ENCODE measurements at regions not wholly inside any gene's neighbourhood (a gene's known extent, or its start where the extent isn't known, plus 50 kb on each side); places are given as distances from the start of the nearest gene placed in this dataset.

GRCh38 chr19:56951672-56952071, 111.1 kb upstream of the PEG3 start:
- no peak overlapping the region for H3K4me3 ChIP-seq (ENCODE audit: low read depth, low read length)
- TF ChIP-seq CTCF (IDR thresholded peaks at IDR 0.05; ENCODE audit: low read depth, low read length) (no peak), POLR2A (IDR thresholded peaks at IDR 0.05; ENCODE audit: extremely low read depth, insufficient read length) (no peak), MYC (IDR thresholded peaks at IDR 0.05; ENCODE audit: low read depth, low read length) (no peak), MAX (IDR thresholded peaks at IDR 0.05; ENCODE audit: low read depth, low read length) (no peak)
- no peak for DNase-seq (ENCODE audit: low read depth)

GRCh38 chr19:56953470-56953869, 112.9 kb upstream of the PEG3 start:
- no peak overlapping the region for H3K4me3 ChIP-seq (ENCODE audit: low read depth, low read length)
- no peak for TF ChIP-seq POLR2A (IDR thresholded peaks at IDR 0.05; ENCODE audit: extremely low read depth, insufficient read length)
- TF ChIP-seq MAX (IDR thresholded peaks at IDR 0.05; ENCODE audit: low read depth, low read length), result no peak
- no peak for TF ChIP-seq MYC (IDR thresholded peaks at IDR 0.05; ENCODE audit: low read depth, low read length)
- no peak for TF ChIP-seq CTCF (IDR thresholded peaks at IDR 0.05; ENCODE audit: low read depth, low read length)
- DNase-seq (ENCODE audit: low read depth), result no peak

GRCh38 chr19:56955637-56956216, 115.2 kb upstream of the PEG3 start:
- no peak overlapping the region for H3K4me3 ChIP-seq (ENCODE audit: low read depth, low read length)
- DNase-seq (ENCODE audit: low read depth), result no peak
- no peak for TF ChIP-seq CTCF (IDR thresholded peaks at IDR 0.05; ENCODE audit: low read depth, low read length)
- no peak for TF ChIP-seq MAX (IDR thresholded peaks at IDR 0.05; ENCODE audit: low read depth, low read length)
- no peak for TF ChIP-seq POLR2A (IDR thresholded peaks at IDR 0.05; ENCODE audit: extremely low read depth, insufficient read length)
- no peak for TF ChIP-seq MYC (IDR thresholded peaks at IDR 0.05; ENCODE audit: low read depth, low read length)

- TF ChIP-seq POLR2A (IDR thresholded peaks at IDR 0.05; ENCODE audit: extremely low read depth, insufficient read length) (no peak), CTCF (IDR thresholded peaks at IDR 0.05; ENCODE audit: low read depth, low read length) (no peak), MAX (IDR thresholded peaks at IDR 0.05; ENCODE audit: low read depth, low read length) (no peak), MYC (IDR thresholded peaks at IDR 0.05; ENCODE audit: low read depth, low read length) (no peak)
- H3K4me3 ChIP-seq (ENCODE audit: low read depth, low read length), result no peak overlapping the region
- DNase-seq (ENCODE audit: low read depth), result no peak
Measured at GRCh38 chr19:56956503-56957226, 116.1 kb upstream of the PEG3 start.

GRCh38 chr19:56959205-56959604, 118.7 kb upstream of the PEG3 start:
- no peak for DNase-seq (ENCODE audit: low read depth)
- TF ChIP-seq MAX (IDR thresholded peaks at IDR 0.05; ENCODE audit: low read depth, low read length) (no peak), POLR2A (IDR thresholded peaks at IDR 0.05; ENCODE audit: extremely low read depth, insufficient read length) (no peak), CTCF (IDR thresholded peaks at IDR 0.05; ENCODE audit: low read depth, low read length) (no peak), MYC (IDR thresholded peaks at IDR 0.05; ENCODE audit: low read depth, low read length) (no peak)
- no peak overlapping the region for H3K4me3 ChIP-seq (ENCODE audit: low read depth, low read length)
